ENCODE measurements at regions not wholly inside any gene's neighbourhood (a gene's known extent, or its start where the extent isn't known, plus 50 kb on each side); places are given as distances from the start of the nearest gene placed in this dataset.

GRCh38 chr20:56762401-56762800, 133.3 kb downstream of the TFAP2C start:
- no peak overlapping the region for H3K4ac ChIP-seq (ENCODE audit: low read depth, low read length)
- no peaks in the 10 kb centered on the region for H3K27me3 ChIP-seq (ENCODE audit: insufficient read depth, low read length)
- no peak overlapping the region for H3K27ac ChIP-seq (ENCODE audit: insufficient read length, low read depth, low read length)
- Mint-ChIP-seq H3K4me3 (no peak overlapping the region), H3K27ac (no peak overlapping the region), H3K36me3 (ENCODE audit: insufficient read depth in 1 of 3, low read depth in 3 of 3) (peaks cover 0 to 3% (median 0%) of the 10 kb centered on the region in 3 experiments; a peak in 1 of 7 replicates), H3K4me1 (peaks cover 7 to 13% of the 10 kb centered on the region in 2 experiments), H3K27me3 (ENCODE audit: low read depth) (peaks cover 13% of the 10 kb centered on the region), H3K9me3 (no peaks in the 10 kb centered on the region)
- no peak overlapping the region for H2BK20ac ChIP-seq (ENCODE audit: low read depth, low read length, poor library complexity, severe bottlenecking)
- H4K5ac ChIP-seq (ENCODE audit: insufficient read length, low read depth, low read length) = no peak overlapping the region
- no peak overlapping the region for H3K4me2 ChIP-seq (ENCODE audit: insufficient read depth, insufficient read length, low read length)
- no peak overlapping the region for H3K9ac ChIP-seq (ENCODE audit: extremely low read depth, insufficient read length, low read length)
- H4K91ac ChIP-seq (ENCODE audit: insufficient read length, low read depth, low read length) = no peak overlapping the region
- H4K20me1 ChIP-seq (ENCODE audit: control insufficient read depth, insufficient read depth, insufficient read length) = no peaks in the 10 kb centered on the region
- H2AFZ ChIP-seq (ENCODE audit: low read length) = no peak overlapping the region
- no peak for DNase-seq
- no peak overlapping the region for H4K8ac ChIP-seq (replicated peaks; ENCODE audit: insufficient read length, low read depth, low read length)
- no peak for TF ChIP-seq CTCF (conservative IDR thresholded peaks at IDR 0.05)
- no peak overlapping the region for H2AK5ac ChIP-seq (ENCODE audit: insufficient read length, low read length)
- H3K79me2 ChIP-seq (ENCODE audit: insufficient read depth, low read length) = no peaks in the 10 kb centered on the region
- no peak overlapping the region for H2BK5ac ChIP-seq (ENCODE audit: insufficient read length, low read length)
- no peak overlapping the region for H2BK12ac ChIP-seq (ENCODE audit: insufficient read length, low read depth, low read length)
- no peak overlapping the region for H2BK15ac ChIP-seq (ENCODE audit: low read depth, low read length)
- H3K23me2 ChIP-seq (ENCODE audit: insufficient read length, low read depth, low read length, poor library complexity, severe bottlenecking) = no peaks in the 10 kb centered on the region
- no peaks in the 10 kb centered on the region for H3K4me1 ChIP-seq (ENCODE audit: insufficient read depth, low read length)
- H3K18ac ChIP-seq (ENCODE audit: insufficient read length, low read depth, low read length) = no peak overlapping the region
- H2BK120ac ChIP-seq (ENCODE audit: low read depth, low read length, poor library complexity, severe bottlenecking) = no peak overlapping the region
- H3K14ac ChIP-seq (ENCODE audit: insufficient read depth, low read length) = no peak overlapping the region
- H3K79me1 ChIP-seq (ENCODE audit: insufficient read depth, low read depth, low read length, poor library complexity, severe bottlenecking) = no peaks in the 10 kb centered on the region
- no peak overlapping the region for H3K23ac ChIP-seq (ENCODE audit: insufficient read length, low read depth, low read length)
- no peak overlapping the region for H3T11ph ChIP-seq (ENCODE audit: low read length)
- H3K56ac ChIP-seq (ENCODE audit: insufficient read length, low read depth, low read length) = no peak overlapping the region
- H3K9me3 ChIP-seq (ENCODE audit: control insufficient read depth, low read depth, low read length) = no peaks in the 10 kb centered on the region
- no CpG with 5 or more reads among the region's 4 CpGs for WGBS (ENCODE audit: extremely low coverage, insufficient read length, low lambda C conversion rate)
